HL-60 (cell line): ENCODE measurements at regions not wholly inside any gene's neighbourhood (a gene's known extent, or its start where the extent isn't known, plus 50 kb on each side); places are given as distances from the start of the nearest gene placed in this dataset.

Experiments
- GABPA ChIP-seq: IDR thresholded peaks from 2 replicates; pipeline ENCODE4 v1.6.1; 2012; ENCODE audit warnings: low read depth
- POLR2AphosphoS5 ChIP-seq: IDR thresholded peaks from 2 replicates; pipeline ENCODE4 v1.6.1; 2012; ENCODE audit warnings: low read depth
- SPI1 ChIP-seq: IDR thresholded peaks from 2 replicates; pipeline ENCODE4 v1.6.1; 2012; ENCODE audit warnings: low read depth, mild to moderate bottlenecking, borderline replicate concordance
- TF ChIP-seq, protein P1 (sequence below): IDR thresholded peaks from one replicate; pipeline ENCODE4 v1.5.1; 2011; ENCODE audit warnings: low read length, control low read depth, inconsistent platforms; ENCODE audit not compliant: insufficient read depth
- TF ChIP-seq, protein P2 (sequence below): IDR thresholded peaks from 2 replicates; pipeline ENCODE4 v1.6.1; 2012; ENCODE audit warnings: low read depth; ENCODE audit not compliant: insufficient replicate concordance

GRCh38 chr5:84805473-84805872 lies 420.8 kb upstream of the EDIL3 start:
- TF ChIP-seq, protein P1, sequence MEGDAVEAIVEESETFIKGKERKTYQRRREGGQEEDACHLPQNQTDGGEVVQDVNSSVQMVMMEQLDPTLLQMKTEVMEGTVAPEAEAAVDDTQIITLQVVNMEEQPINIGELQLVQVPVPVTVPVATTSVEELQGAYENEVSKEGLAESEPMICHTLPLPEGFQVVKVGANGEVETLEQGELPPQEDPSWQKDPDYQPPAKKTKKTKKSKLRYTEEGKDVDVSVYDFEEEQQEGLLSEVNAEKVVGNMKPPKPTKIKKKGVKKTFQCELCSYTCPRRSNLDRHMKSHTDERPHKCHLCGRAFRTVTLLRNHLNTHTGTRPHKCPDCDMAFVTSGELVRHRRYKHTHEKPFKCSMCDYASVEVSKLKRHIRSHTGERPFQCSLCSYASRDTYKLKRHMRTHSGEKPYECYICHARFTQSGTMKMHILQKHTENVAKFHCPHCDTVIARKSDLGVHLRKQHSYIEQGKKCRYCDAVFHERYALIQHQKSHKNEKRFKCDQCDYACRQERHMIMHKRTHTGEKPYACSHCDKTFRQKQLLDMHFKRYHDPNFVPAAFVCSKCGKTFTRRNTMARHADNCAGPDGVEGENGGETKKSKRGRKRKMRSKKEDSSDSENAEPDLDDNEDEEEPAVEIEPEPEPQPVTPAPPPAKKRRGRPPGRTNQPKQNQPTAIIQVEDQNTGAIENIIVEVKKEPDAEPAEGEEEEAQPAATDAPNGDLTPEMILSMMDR = no peak
- no peak for TF ChIP-seq GABPA
- no peak for TF ChIP-seq POLR2AphosphoS5
- no peak for TF ChIP-seq SPI1
- TF ChIP-seq, protein P2, sequence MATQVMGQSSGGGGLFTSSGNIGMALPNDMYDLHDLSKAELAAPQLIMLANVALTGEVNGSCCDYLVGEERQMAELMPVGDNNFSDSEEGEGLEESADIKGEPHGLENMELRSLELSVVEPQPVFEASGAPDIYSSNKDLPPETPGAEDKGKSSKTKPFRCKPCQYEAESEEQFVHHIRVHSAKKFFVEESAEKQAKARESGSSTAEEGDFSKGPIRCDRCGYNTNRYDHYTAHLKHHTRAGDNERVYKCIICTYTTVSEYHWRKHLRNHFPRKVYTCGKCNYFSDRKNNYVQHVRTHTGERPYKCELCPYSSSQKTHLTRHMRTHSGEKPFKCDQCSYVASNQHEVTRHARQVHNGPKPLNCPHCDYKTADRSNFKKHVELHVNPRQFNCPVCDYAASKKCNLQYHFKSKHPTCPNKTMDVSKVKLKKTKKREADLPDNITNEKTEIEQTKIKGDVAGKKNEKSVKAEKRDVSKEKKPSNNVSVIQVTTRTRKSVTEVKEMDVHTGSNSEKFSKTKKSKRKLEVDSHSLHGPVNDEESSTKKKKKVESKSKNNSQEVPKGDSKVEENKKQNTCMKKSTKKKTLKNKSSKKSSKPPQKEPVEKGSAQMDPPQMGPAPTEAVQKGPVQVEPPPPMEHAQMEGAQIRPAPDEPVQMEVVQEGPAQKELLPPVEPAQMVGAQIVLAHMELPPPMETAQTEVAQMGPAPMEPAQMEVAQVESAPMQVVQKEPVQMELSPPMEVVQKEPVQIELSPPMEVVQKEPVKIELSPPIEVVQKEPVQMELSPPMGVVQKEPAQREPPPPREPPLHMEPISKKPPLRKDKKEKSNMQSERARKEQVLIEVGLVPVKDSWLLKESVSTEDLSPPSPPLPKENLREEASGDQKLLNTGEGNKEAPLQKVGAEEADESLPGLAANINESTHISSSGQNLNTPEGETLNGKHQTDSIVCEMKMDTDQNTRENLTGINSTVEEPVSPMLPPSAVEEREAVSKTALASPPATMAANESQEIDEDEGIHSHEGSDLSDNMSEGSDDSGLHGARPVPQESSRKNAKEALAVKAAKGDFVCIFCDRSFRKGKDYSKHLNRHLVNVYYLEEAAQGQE = no peak
